Neural cell (in vitro differentiated cells): ENCODE measurements at regions not wholly inside any gene's neighbourhood (a gene's known extent, or its start where the extent isn't known, plus 50 kb on each side); places are given as distances from the start of the nearest gene placed in this dataset.

ENCODE experiments used
- H2AFZ ChIP-seq: fragments of 200-600, 300-800 bp; sonication (generic), shearing (Covaris generic); 2 replicates; pipeline ENCODE4 v1.6.0; 2014; ENCODE audit warnings: low read depth, mild to moderate bottlenecking, antibody characterized with exemption, low read length, moderate library complexity
- H3F3A ChIP-seq: fragments of 200-600 bp; shearing (Covaris generic); 2 replicates; pipeline ENCODE4 v1.6.1; 2016; ENCODE audit warnings: mild to moderate bottlenecking, moderate library complexity, mixed read lengths, antibody characterized with exemption, low read length; ENCODE audit not compliant: insufficient read depth, poor library complexity, severe bottlenecking
- H3K27ac ChIP-seq: fragments of 200-600, 300-800 bp; sonication (generic), shearing (Covaris generic); 2 replicates; pipeline ENCODE4 v1.5.1; 2014; ENCODE audit warnings: mild to moderate bottlenecking, low read length, moderate library complexity
- H3K27me3 ChIP-seq: fragments of 300-800, 200-600 bp; sonication (generic), shearing (Covaris generic); 2 replicates; pipeline ENCODE4 v1.6.0; 2014; ENCODE audit warnings: mild to moderate bottlenecking, low read depth, low read length, moderate library complexity; ENCODE audit not compliant: insufficient read depth
- H3K36me3 ChIP-seq: fragments of 300-800, 200-600 bp; sonication (generic), shearing (Covaris generic); 2 replicates; pipeline ENCODE4 v1.5.1; 2014; ENCODE audit warnings: mild to moderate bottlenecking, antibody characterized with exemption, low read length, moderate library complexity; ENCODE audit not compliant: insufficient read depth
- H3K4me2 ChIP-seq: fragments of 300-800, 200-600 bp; sonication (generic), shearing (Covaris generic); 2 replicates; pipeline ENCODE4 v1.6.0; 2014; ENCODE audit warnings: mild to moderate bottlenecking, low read length
- H3K4me3 ChIP-seq: fragments of 300-800, 200-600 bp; sonication (generic), shearing (Covaris generic); 2 replicates; pipeline ENCODE4 v1.5.1; 2014; ENCODE audit warnings: mild to moderate bottlenecking, low read length, moderate library complexity
- H3K79me2 ChIP-seq: fragments of 200-600 bp; shearing (Covaris generic); replicated peaks from 2 replicates; pipeline ENCODE4 v1.6.0; 2014; ENCODE audit warnings: mild to moderate bottlenecking, low read length, moderate library complexity; ENCODE audit not compliant: insufficient read depth
- H3K9ac ChIP-seq: fragments of 300-800, 200-600 bp; sonication (generic), shearing (Covaris generic); 2 replicates; pipeline ENCODE4 v1.6.1; 2016; ENCODE audit warnings: mild to moderate bottlenecking, low read length, mixed read lengths
- H3K9me2 ChIP-seq: fragments of 200-600 bp; shearing (Covaris generic); 2 replicates; pipeline ENCODE4 v1.6.1; 2016; ENCODE audit warnings: mild to moderate bottlenecking, low read length, mixed read lengths; ENCODE audit not compliant: insufficient read depth
- H3K9me3 ChIP-seq: fragments of 200-600, 300-800 bp; sonication (generic), shearing (Covaris generic); 2 replicates; pipeline ENCODE4 v1.6.1; 2016; ENCODE audit warnings: mild to moderate bottlenecking, mixed run types, low read length, moderate library complexity, mixed read lengths
- H4K20me1 ChIP-seq: fragments of 200-600 bp; shearing (Covaris generic); 2 replicates; pipeline ENCODE4 v1.6.1; 2016; ENCODE audit warnings: mild to moderate bottlenecking, mixed run types; ENCODE audit not compliant: insufficient read depth
- EP300 ChIP-seq: fragments of 450-650 bp; conservative IDR thresholded peaks from 2 replicates; pipeline ENCODE4 v1.6.1; 2014; ENCODE audit warnings: antibody characterized with exemption, mild to moderate bottlenecking, moderate library complexity; ENCODE audit not compliant: poor library complexity, severe bottlenecking
- EZH2 ChIP-seq: fragments of 200-600, 300-800 bp; shearing (Covaris generic), sonication (generic); IDR thresholded peaks from 2 replicates; pipeline ENCODE4 v1.6.1; 2014; ENCODE audit warnings: antibody characterized with exemption, low read length, borderline replicate concordance, mild to moderate bottlenecking; ENCODE audit not compliant: insufficient read depth, poor library complexity, severe bottlenecking
- MXI1 ChIP-seq: fragments of 450-650 bp; conservative IDR thresholded peaks from 2 replicates; pipeline ENCODE4 v1.6.1; 2014; ENCODE audit warnings: antibody characterized with exemption, mild to moderate bottlenecking; ENCODE audit not compliant: poor library complexity, severe bottlenecking
- POLR2AphosphoS5 ChIP-seq: IDR thresholded peaks from 2 replicates; pipeline ENCODE4 v1.6.1; 2012
- RAD21 ChIP-seq: fragments of 450-650 bp; conservative IDR thresholded peaks from 2 replicates; pipeline ENCODE4 v1.6.1; 2014; ENCODE audit warnings: antibody characterized with exemption, mild to moderate bottlenecking, moderate library complexity
- REST ChIP-seq: IDR thresholded peaks from 2 replicates; pipeline ENCODE4 v1.6.1; 2012; ENCODE audit warnings: borderline replicate concordance
- SMC3 ChIP-seq: fragments of 450-650 bp; conservative IDR thresholded peaks from 2 replicates; pipeline ENCODE4 v1.6.1; 2014; ENCODE audit warnings: antibody characterized with exemption, mild to moderate bottlenecking, moderate library complexity; ENCODE audit not compliant: poor library complexity
- TAF1 ChIP-seq: IDR thresholded peaks from 2 replicates; pipeline ENCODE4 v1.6.1; 2012; ENCODE audit warnings: low read depth
- TF ChIP-seq, protein P1 (sequence below): fragments of 450-650 bp; IDR thresholded peaks from 2 replicates; pipeline ENCODE4 v1.5.1; 2014; ENCODE audit warnings: antibody characterized with exemption, mild to moderate bottlenecking, moderate library complexity; ENCODE audit not compliant: poor library complexity, severe bottlenecking

GRCh38 chr19:28638445-28638844, 574.5 kb downstream of the UQCRFS1 start:
- no peaks in the 10 kb centered on the region for H3K27me3 ChIP-seq
- no peak overlapping the region for H3K27ac ChIP-seq
- no peaks in the 10 kb centered on the region for H3K79me2 ChIP-seq
- no peak for TF ChIP-seq RAD21
- no peaks in the 10 kb centered on the region for H3K9me2 ChIP-seq
- no peaks in the 10 kb centered on the region for H3F3A ChIP-seq
- H3K9ac ChIP-seq, result no peak overlapping the region
- H4K20me1 ChIP-seq, result no peaks in the 10 kb centered on the region
- no peak overlapping the region for H2AFZ ChIP-seq
- no peaks in the 10 kb centered on the region for H3K36me3 ChIP-seq
- H3K4me3 ChIP-seq, result no peak overlapping the region
- peaks cover 7% of the 10 kb centered on the region for H3K9me3 ChIP-seq
- no peak overlapping the region for H3K4me2 ChIP-seq

DNA sequence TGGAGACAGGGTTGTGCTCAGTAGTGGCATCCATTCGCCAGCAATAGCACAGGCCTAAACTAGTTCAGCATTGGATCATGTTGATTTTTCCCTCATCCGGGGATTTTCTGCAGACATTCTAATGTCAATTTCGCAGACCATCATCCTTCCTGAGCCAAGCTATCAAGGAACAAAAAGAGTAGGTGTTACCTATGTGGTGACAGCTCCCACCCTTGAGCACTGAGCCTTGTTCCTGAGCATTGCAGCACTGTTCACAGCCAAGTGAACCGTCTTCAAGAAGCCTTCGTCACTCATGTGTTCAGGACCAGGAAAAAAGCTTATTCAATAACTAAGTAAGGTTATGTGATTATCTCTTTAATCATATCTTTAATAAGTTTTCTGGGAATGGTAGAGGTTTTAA, 576.2 kb downstream of the UQCRFS1 start:
- peak overlapping the region; percentile 77 for H3K27ac ChIP-seq
- no peaks in the 10 kb centered on the region for H4K20me1 ChIP-seq
- H3K9me2 ChIP-seq, result no peaks in the 10 kb centered on the region
- no peaks in the 10 kb centered on the region for H3K79me2 ChIP-seq
- H3K9ac ChIP-seq, result peak overlapping the region; percentile 14
- H3F3A ChIP-seq, result no peaks in the 10 kb centered on the region
- no peaks in the 10 kb centered on the region for H3K27me3 ChIP-seq
- H3K9me3 ChIP-seq, result peaks cover 7% of the 10 kb centered on the region
- H3K36me3 ChIP-seq, result no peaks in the 10 kb centered on the region
- peak overlapping the region; percentile 20 for H3K4me3 ChIP-seq
- TF ChIP-seq EZH2 (no peak), RAD21 (no peak), SMC3 (no peak), TAF1 (no peak), POLR2AphosphoS5 (no peak), EP300 (no peak), MXI1 (no peak), REST (no peak)
- TF ChIP-seq, protein P1, sequence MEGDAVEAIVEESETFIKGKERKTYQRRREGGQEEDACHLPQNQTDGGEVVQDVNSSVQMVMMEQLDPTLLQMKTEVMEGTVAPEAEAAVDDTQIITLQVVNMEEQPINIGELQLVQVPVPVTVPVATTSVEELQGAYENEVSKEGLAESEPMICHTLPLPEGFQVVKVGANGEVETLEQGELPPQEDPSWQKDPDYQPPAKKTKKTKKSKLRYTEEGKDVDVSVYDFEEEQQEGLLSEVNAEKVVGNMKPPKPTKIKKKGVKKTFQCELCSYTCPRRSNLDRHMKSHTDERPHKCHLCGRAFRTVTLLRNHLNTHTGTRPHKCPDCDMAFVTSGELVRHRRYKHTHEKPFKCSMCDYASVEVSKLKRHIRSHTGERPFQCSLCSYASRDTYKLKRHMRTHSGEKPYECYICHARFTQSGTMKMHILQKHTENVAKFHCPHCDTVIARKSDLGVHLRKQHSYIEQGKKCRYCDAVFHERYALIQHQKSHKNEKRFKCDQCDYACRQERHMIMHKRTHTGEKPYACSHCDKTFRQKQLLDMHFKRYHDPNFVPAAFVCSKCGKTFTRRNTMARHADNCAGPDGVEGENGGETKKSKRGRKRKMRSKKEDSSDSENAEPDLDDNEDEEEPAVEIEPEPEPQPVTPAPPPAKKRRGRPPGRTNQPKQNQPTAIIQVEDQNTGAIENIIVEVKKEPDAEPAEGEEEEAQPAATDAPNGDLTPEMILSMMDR, result no peak
- H3K4me2 ChIP-seq, result no peak overlapping the region
- no peak overlapping the region for H2AFZ ChIP-seq

DNA sequence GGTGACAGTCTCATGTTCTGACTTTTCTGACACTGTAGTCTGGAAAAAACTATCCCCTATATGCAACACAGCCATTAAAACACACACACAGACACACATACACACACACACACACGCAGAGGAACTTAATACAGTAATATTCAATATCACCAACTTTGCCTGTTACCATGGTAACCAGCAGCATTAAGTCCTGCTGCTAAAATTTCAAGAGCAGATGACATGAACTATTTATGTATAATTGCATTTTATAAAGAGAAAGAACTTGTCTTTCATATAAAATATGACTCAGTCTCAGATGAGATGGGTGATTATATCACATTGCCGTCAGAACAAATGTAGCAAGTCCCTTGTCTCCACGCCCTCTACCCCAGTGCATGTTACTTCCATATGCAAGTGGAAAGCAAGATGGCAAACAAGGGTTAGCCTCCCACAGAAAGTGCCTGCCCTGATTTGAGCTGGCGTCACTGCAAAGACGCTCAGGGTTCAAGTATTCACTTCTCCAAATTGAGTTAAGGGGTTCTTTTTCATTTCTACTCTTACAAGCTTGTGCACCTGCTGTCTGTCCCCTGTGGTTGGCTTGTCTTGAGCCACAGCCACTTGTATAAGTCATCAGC, 576.8 kb downstream of the UQCRFS1 start:
- peaks cover 7% of the 10 kb centered on the region for H3K9me3 ChIP-seq
- peak overlapping the region; percentile 14 for H3K9ac ChIP-seq
- H3K27me3 ChIP-seq, result no peaks in the 10 kb centered on the region
- no peaks in the 10 kb centered on the region for H4K20me1 ChIP-seq
- H3K79me2 ChIP-seq, result no peaks in the 10 kb centered on the region
- H3K9me2 ChIP-seq, result no peaks in the 10 kb centered on the region
- H3K36me3 ChIP-seq, result no peaks in the 10 kb centered on the region
- peak overlapping the region; percentile 77 for H3K27ac ChIP-seq
- H3K4me2 ChIP-seq, result no peak overlapping the region
- H3K4me3 ChIP-seq, result peak overlapping the region; percentile 20
- TF ChIP-seq EZH2 (no peak), RAD21 (no peak), EP300 (peak; percentile 79), POLR2AphosphoS5 (peak; percentile 20)
- no peaks in the 10 kb centered on the region for H3F3A ChIP-seq
- H2AFZ ChIP-seq, result no peak overlapping the region
